ENCODE measurements at regions not wholly inside any gene's neighbourhood (a gene's known extent, or its start where the extent isn't known, plus 50 kb on each side); places are given as distances from the start of the nearest gene placed in this dataset.
"Not testable (repeated sequence)": the region's sequence is repeated elsewhere in the genome, so short reads cannot be mapped to it uniquely, and the experiment has no call there.

- not testable (repeated sequence) for TF ChIP-seq TAF1 (conservative IDR thresholded peaks at IDR 0.05); RXRA (IDR thresholded peaks at IDR 0.05); CTCF (IDR thresholded peaks at IDR 0.05; ENCODE audit: low read depth, low read length, missing input control); ZBTB33 (IDR thresholded peaks at IDR 0.05); JUND (IDR thresholded peaks at IDR 0.05); EGR1 (IDR thresholded peaks at IDR 0.05; ENCODE audit: low read depth in 2 of 2); ATF3 (IDR thresholded peaks at IDR 0.05)
Observed at GRCh38 chr15:30225233-30225891, 90.5 kb downstream of the GOLGA8T start.
